ENCODE measurements at regions not wholly inside any gene's neighbourhood (a gene's known extent, or its start where the extent isn't known, plus 50 kb on each side); places are given as distances from the start of the nearest gene placed in this dataset.

DNA sequence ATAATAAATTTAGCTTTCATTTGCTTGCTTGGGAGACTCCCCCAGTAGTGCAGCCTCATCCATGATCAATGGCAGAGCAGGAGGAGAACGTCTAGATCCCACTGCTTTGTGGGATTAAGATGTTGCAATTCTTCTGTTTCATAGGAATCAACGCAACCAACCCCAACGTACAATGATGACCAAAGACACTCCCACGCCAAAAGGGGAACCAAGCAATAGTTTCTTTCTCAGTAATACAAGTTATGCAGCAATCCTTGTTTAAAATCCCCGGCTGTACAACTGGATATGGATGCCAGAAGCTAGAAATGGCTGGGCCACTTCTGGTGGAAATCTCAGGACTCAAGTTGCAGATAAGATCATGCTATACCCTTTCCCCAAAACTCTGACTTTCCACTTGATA, 411.2 kb downstream of the VPS13C start:
- Histone ChIP-seq H3K4me2 (ENCODE audit: insufficient read depth, low read length) (no peak overlapping the region), H3K36me3 (ENCODE audit: control insufficient read depth in 2 of 2, extremely low read depth in 1 of 2, insufficient read depth in 2 of 2, low read length in 2 of 2) (no peaks in the 10 kb centered on the region), H3K4me1 (ENCODE audit: control insufficient read depth, extremely low read depth, insufficient read depth, low read length) (no peaks in the 10 kb centered on the region), H3K4me3 (replicated peaks in 1 of 3; ENCODE audit: insufficient read depth in 1 of 3, low read depth in 1 of 3, low read length in 3 of 3) (no peak overlapping the region), H3K27me3 (ENCODE audit: control insufficient read depth in 2 of 2, insufficient read depth in 2 of 2, low read length in 2 of 2) (no peaks in the 10 kb centered on the region), H3K9me1 (replicated peaks; ENCODE audit: control insufficient read depth, extremely low read depth, insufficient read depth, low read length) (no peaks in the 10 kb centered on the region), H3K9ac (replicated peaks; ENCODE audit: extremely low read depth, insufficient read depth, low read length) (no peak overlapping the region), H3K27ac (ENCODE audit: insufficient read depth, low read depth, low read length) (no peak overlapping the region), H3K79me2 (ENCODE audit: control insufficient read depth, insufficient read depth, low read length) (no peaks in the 10 kb centered on the region), H3K9me3 (replicated peaks; ENCODE audit: control insufficient read depth, insufficient read depth, low read length) (no peaks in the 10 kb centered on the region), H4K20me1 (replicated peaks; ENCODE audit: control insufficient read depth, extremely low read depth, insufficient read depth, low read length) (no peaks in the 10 kb centered on the region), H2AFZ (ENCODE audit: low read depth, low read length) (no peak overlapping the region)
- FAIRE-seq: no peak
- TF ChIP-seq POLR2AphosphoS5 (IDR thresholded peaks at IDR 0.05; ENCODE audit: insufficient read depth, low read depth, low read length) (no peak), POLR2A (IDR thresholded peaks at IDR 0.05; ENCODE audit: low read depth, low read length) (no peak), MYC (IDR thresholded peaks at IDR 0.05; ENCODE audit: low read depth, low read length) (no peak), EZH2 (IDR thresholded peaks at IDR 0.05; ENCODE audit: borderline replicate concordance, low read depth, low read length, severe bottlenecking) (no peak), FOS (IDR thresholded peaks at IDR 0.05; ENCODE audit: borderline replicate concordance, insufficient read depth, low read length) (no peak), GATA2 (IDR thresholded peaks at IDR 0.05; ENCODE audit: insufficient read depth, insufficient read length, low read depth, low read length) (no peak), JUN (IDR thresholded peaks at IDR 0.05; ENCODE audit: borderline replicate concordance, insufficient read depth, insufficient read length, low read depth) (no peak)
- TF ChIP-seq, protein P1, sequence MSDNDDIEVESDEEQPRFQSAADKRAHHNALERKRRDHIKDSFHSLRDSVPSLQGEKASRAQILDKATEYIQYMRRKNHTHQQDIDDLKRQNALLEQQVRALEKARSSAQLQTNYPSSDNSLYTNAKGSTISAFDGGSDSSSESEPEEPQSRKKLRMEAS (IDR thresholded peaks at IDR 0.05; ENCODE audit: insufficient read depth, insufficient read length): no peak
- TF ChIP-seq, protein P2, sequence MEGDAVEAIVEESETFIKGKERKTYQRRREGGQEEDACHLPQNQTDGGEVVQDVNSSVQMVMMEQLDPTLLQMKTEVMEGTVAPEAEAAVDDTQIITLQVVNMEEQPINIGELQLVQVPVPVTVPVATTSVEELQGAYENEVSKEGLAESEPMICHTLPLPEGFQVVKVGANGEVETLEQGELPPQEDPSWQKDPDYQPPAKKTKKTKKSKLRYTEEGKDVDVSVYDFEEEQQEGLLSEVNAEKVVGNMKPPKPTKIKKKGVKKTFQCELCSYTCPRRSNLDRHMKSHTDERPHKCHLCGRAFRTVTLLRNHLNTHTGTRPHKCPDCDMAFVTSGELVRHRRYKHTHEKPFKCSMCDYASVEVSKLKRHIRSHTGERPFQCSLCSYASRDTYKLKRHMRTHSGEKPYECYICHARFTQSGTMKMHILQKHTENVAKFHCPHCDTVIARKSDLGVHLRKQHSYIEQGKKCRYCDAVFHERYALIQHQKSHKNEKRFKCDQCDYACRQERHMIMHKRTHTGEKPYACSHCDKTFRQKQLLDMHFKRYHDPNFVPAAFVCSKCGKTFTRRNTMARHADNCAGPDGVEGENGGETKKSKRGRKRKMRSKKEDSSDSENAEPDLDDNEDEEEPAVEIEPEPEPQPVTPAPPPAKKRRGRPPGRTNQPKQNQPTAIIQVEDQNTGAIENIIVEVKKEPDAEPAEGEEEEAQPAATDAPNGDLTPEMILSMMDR (IDR thresholded peaks at IDR 0.05; ENCODE audit: extremely low read depth in 1 of 2, insufficient read depth in 1 of 2, low read depth in 1 of 2, low read length in 2 of 2): no peak
- dilution Hi-C loops (cut with MboI; ENCODE audit: extremely low pct_ligation_motif_present, low sequenced_read_pairs): no loop called here
- CTCF ChIA-PET: no interaction called here
- POLR2A ChIA-PET: no interaction called here
- DNase-seq (ENCODE audit: low read depth, low spot score): no peak
- BruUV-seq (replicated peaks): no TSS peak
- intact Hi-C loops (cut with micrococcal nuclease): no loop called here
